Liver (tissue), 8 donors: ENCODE measurements at regions not wholly inside any gene's neighbourhood (a gene's known extent, or its start where the extent isn't known, plus 50 kb on each side); places are given as distances from the start of the nearest gene placed in this dataset.

Source experiments
- DNase-seq: peaks from one replicate; pipeline ENCODE4 v3.0.0-alpha.2; 2017; ENCODE audit warnings: low spot score
- H3K27ac ChIP-seq, 2 donors: one replicate each; pipeline ENCODE4 v1.7.0; 2013; ENCODE audit warnings: inconsistent platforms in 2 of 2, low read length in 2 of 2, control low read depth in 1 of 2, low read depth in 1 of 2, mild to moderate bottlenecking in 1 of 2
- H3K27me3 ChIP-seq, 4 donors: one replicate each; pipeline versions ENCODE4 v1.6.1 to v1.7.0; 2013; ENCODE audit warnings: low read length in 3 of 4, inconsistent platforms in 1 of 4, mild to moderate bottlenecking in 1 of 4, moderate library complexity in 1 of 4; ENCODE audit not compliant: control insufficient read depth in 4 of 4, insufficient read depth in 4 of 4
- H3K36me3 ChIP-seq, 4 donors: one replicate each; pipeline versions ENCODE4 v1.6.1 to v1.7.0; 2013; ENCODE audit warnings: low read length in 3 of 4, mild to moderate bottlenecking in 3 of 4, low read depth in 1 of 4, moderate library complexity in 1 of 4; ENCODE audit not compliant: control insufficient read depth in 4 of 4, insufficient read depth in 3 of 4
- H3K4me1 ChIP-seq, 4 donors: one replicate each; pipeline versions ENCODE4 v1.6.1 to v1.7.0; 2013; ENCODE audit warnings: low read length in 3 of 4, mild to moderate bottlenecking in 3 of 4, moderate library complexity in 1 of 4; ENCODE audit not compliant: control insufficient read depth in 4 of 4, insufficient read depth in 4 of 4
- H3K4me3 ChIP-seq, 3 donors: one replicate each; pipeline versions ENCODE4 v1.6.1 to v1.7.0; 2013; ENCODE audit warnings: low read length in 3 of 3, control low read depth in 1 of 3, low read depth in 1 of 3, mild to moderate bottlenecking in 1 of 3
- H3K9ac ChIP-seq, 2 donors: one replicate each; pipeline ENCODE4 v1.7.0; 2013; ENCODE audit warnings: low read length in 2 of 2, mild to moderate bottlenecking in 2 of 2, moderate library complexity in 2 of 2, control low read depth in 1 of 2, low read depth in 1 of 2
- H3K9me3 ChIP-seq, 4 donors: one replicate each; pipeline versions ENCODE4 v1.6.1 to v1.7.0; 2013; ENCODE audit warnings: low read length in 3 of 4; ENCODE audit not compliant: control insufficient read depth in 4 of 4
- ATF3 ChIP-seq: IDR thresholded peaks from 2 replicates; pipeline ENCODE4 v1.6.1; 2016; ENCODE audit warnings: antibody characterized with exemption
- CTCF ChIP-seq: fragments of 150-350 bp; IDR thresholded peaks from 2 replicates; pipeline ENCODE4 v1.5.1; 2017; ENCODE audit warnings: improper control_type of control experiment, low read depth, low read length; ENCODE audit not compliant: missing input control
- EGR1 ChIP-seq, 2 donors: IDR thresholded peaks; 2 replicates each; pipeline ENCODE4 v1.6.1; 2016 to 2018; ENCODE audit warnings: antibody characterized with exemption in 2 of 2, low read depth in 2 of 2
- FOXA1 ChIP-seq: IDR thresholded peaks from 2 replicates; pipeline ENCODE4 v1.6.1; 2016; ENCODE audit warnings: antibody characterized with exemption
- FOXA2 ChIP-seq: IDR thresholded peaks from 2 replicates; pipeline ENCODE4 v1.6.1; 2016; ENCODE audit warnings: antibody characterized with exemption
- GABPA ChIP-seq, 2 donors: IDR thresholded peaks in 1 of 2; conservative IDR thresholded peaks in 1 of 2; 2 replicates each; pipeline ENCODE4 v1.6.1; 2016; ENCODE audit warnings: antibody characterized with exemption in 2 of 2, mild to moderate bottlenecking in 1 of 2, moderate library complexity in 1 of 2
- HNF4A ChIP-seq, 2 donors: conservative IDR thresholded peaks; 2 replicates each; pipeline ENCODE4 v1.6.1; 2016; ENCODE audit warnings: antibody characterized with exemption in 2 of 2, mild to moderate bottlenecking in 2 of 2
- HNF4G ChIP-seq: IDR thresholded peaks from 2 replicates; pipeline ENCODE4 v1.6.1; 2016; ENCODE audit warnings: antibody characterized with exemption
- JUND ChIP-seq, 2 donors: IDR thresholded peaks; 2 replicates each; pipeline ENCODE4 v1.6.1; 2016; ENCODE audit warnings: antibody characterized with exemption in 2 of 2
- MAX ChIP-seq: IDR thresholded peaks from 2 replicates; pipeline ENCODE4 v1.6.1; 2016; ENCODE audit warnings: antibody characterized with exemption
- NR2F2 ChIP-seq: IDR thresholded peaks from 2 replicates; pipeline ENCODE4 v1.6.1; 2016; ENCODE audit warnings: antibody characterized with exemption
- RAD21 ChIP-seq, 2 donors: IDR thresholded peaks; 2 replicates each; pipeline ENCODE4 v1.6.1; 2016; ENCODE audit warnings: antibody characterized with exemption in 2 of 2, mild to moderate bottlenecking in 2 of 2
- REST ChIP-seq: IDR thresholded peaks from 2 replicates; pipeline ENCODE4 v1.6.1; 2016; ENCODE audit warnings: antibody characterized with exemption, mild to moderate bottlenecking
- RXRA ChIP-seq, 2 donors: IDR thresholded peaks; 2 replicates each; pipeline ENCODE4 v1.6.1; 2017 to 2018; ENCODE audit warnings: antibody characterized with exemption in 2 of 2, mild to moderate bottlenecking in 1 of 2
- SP1 ChIP-seq: IDR thresholded peaks from 2 replicates; pipeline ENCODE4 v1.6.1; 2018; ENCODE audit warnings: antibody characterized with exemption, mild to moderate bottlenecking
- TAF1 ChIP-seq: conservative IDR thresholded peaks from 2 replicates; pipeline ENCODE4 v1.6.1; 2016; ENCODE audit warnings: antibody characterized with exemption, mild to moderate bottlenecking
- YY1 ChIP-seq: IDR thresholded peaks from 2 replicates; pipeline ENCODE4 v1.6.1; 2016; ENCODE audit warnings: antibody characterized with exemption, mild to moderate bottlenecking
- ZBTB33 ChIP-seq: IDR thresholded peaks from 2 replicates; pipeline ENCODE4 v1.6.1; 2016; ENCODE audit warnings: antibody characterized with exemption
- WGBS: extraction: QIAGEN DNeasy Blood & Tissue Kit; methylation state at CpG from one replicate; pipeline ENCODE4 v1.1.7; 2013; 5-methylcytosine and 5-hydroxymethylcytosine counted together
- donor health status: healthy.
- donor health status: healthy.
- donor health status: healthy.
- donor health status: healthy.
- donor health status: healthy.

GRCh38 chr10:88071879-88072278, 208.5 kb downstream of the PTEN start:
- DNase-seq: no peak
- H3K27me3 ChIP-seq: no peaks in the 10 kb centered on the region
- WGBS: 92% methylated on average over 4 of the region's 4 CpGs
- no peak overlapping the region for H3K4me3 ChIP-seq
- no peak for TF ChIP-seq RAD21 (IDR thresholded peaks at IDR 0.05)
- TF ChIP-seq REST: no peak
- TF ChIP-seq HNF4A (conservative IDR thresholded peaks at IDR 0.05): no peak
- no peak for TF ChIP-seq RXRA (IDR thresholded peaks at IDR 0.05)
- TF ChIP-seq FOXA1: no peak
- TF ChIP-seq YY1: no peak
- TF ChIP-seq ATF3: no peak
- no peak for TF ChIP-seq CTCF
- no peak for TF ChIP-seq TAF1
- TF ChIP-seq FOXA2: no peak
- TF ChIP-seq JUND (IDR thresholded peaks at IDR 0.05): no peak
- TF ChIP-seq HNF4G: no peak
- TF ChIP-seq ZBTB33: no peak
- TF ChIP-seq SP1: no peak
- TF ChIP-seq GABPA (IDR thresholded peaks at IDR 0.05 in 1 of 2, conservative IDR thresholded peaks at IDR 0.05 in 1 of 2): no peak
- TF ChIP-seq NR2F2: no peak
- TF ChIP-seq MAX: no peak
- no peak for TF ChIP-seq EGR1 (IDR thresholded peaks at IDR 0.05; ENCODE audit: low read depth in 2 of 2)
- peaks cover 0 to 6% (median 2%) of the 10 kb centered on the region in 4 donors for H3K4me1 ChIP-seq
- H3K27ac ChIP-seq: no peak overlapping the region
- H3K9me3 ChIP-seq: no peaks in the 10 kb centered on the region
- H3K9ac ChIP-seq: no peak overlapping the region
- H3K36me3 ChIP-seq: no peaks in the 10 kb centered on the region
